PFSK-1 (cell line): ENCODE measurements at regions not wholly inside any gene's neighbourhood (a gene's known extent, or its start where the extent isn't known, plus 50 kb on each side); places are given as distances from the start of the nearest gene placed in this dataset.

Source experiments
- FOXP2 ChIP-seq: optimal IDR thresholded peaks from 2 replicates; pipeline ENCODE3; 2011; ENCODE audit warnings: borderline replicate concordance, control low read depth, inconsistent platforms; ENCODE audit not compliant: insufficient read depth; ENCODE audit errors: extremely low read length, extremely low read depth
- POLR2AphosphoS5 ChIP-seq: IDR thresholded peaks from 2 replicates; pipeline ENCODE4 v1.6.1; 2012; ENCODE audit warnings: low read depth, mild to moderate bottlenecking, control low read depth, low read length, moderate library complexity
- REST ChIP-seq, 2 experiments: IDR thresholded peaks; 2 replicates each; pipeline versions ENCODE4 v1.6.1 to v1.8.0; 2011 to 2012; ENCODE audit warnings: low read depth in 2 of 2, low read length in 2 of 2, control low read depth in 1 of 2, inconsistent platforms in 1 of 2, mild to moderate bottlenecking in 1 of 2, moderate library complexity in 1 of 2; ENCODE audit not compliant: insufficient read depth in 1 of 2
- SIN3A ChIP-seq: IDR thresholded peaks from 2 replicates; pipeline ENCODE4 v1.6.1; 2012; ENCODE audit warnings: mild to moderate bottlenecking, low read length, moderate library complexity, borderline replicate concordance; ENCODE audit not compliant: insufficient read depth
- TAF1 ChIP-seq: IDR thresholded peaks from 2 replicates; pipeline ENCODE4 v1.6.1; 2012; ENCODE audit warnings: low read length, control low read depth, borderline replicate concordance; ENCODE audit not compliant: insufficient read depth

- TF ChIP-seq REST (IDR thresholded peaks at IDR 0.05; ENCODE audit: insufficient read depth in 1 of 2, low read depth in 2 of 2, low read length in 2 of 2) (no peak), POLR2AphosphoS5 (no peak), TAF1 (no peak), SIN3A (no peak), FOXP2 (no peak)
Observed at GRCh38 chr11:70601861-70602538, 203.7 kb downstream of the CTTN start.
